Smooth muscle cell (in vitro differentiated cells): ENCODE measurements at regions not wholly inside any gene's neighbourhood (a gene's known extent, or its start where the extent isn't known, plus 50 kb on each side); places are given as distances from the start of the nearest gene placed in this dataset.

Experiments used
- DNase-seq: peaks from one replicate; lab custom pipeline; 2025; ENCODE audit not compliant: unreplicated experiment; lab: John Stamatoyannopoulos, UW
- H2AFZ ChIP-seq: fragments of 200-600 bp; sonication (generic); 2 replicates; pipeline ENCODE4 v1.6.0; 2016; ENCODE audit warnings: antibody characterized with exemption, low read depth, mild to moderate bottlenecking
- H3F3A ChIP-seq: fragments of 200-600 bp; sonication (generic); 2 replicates; pipeline ENCODE4 v1.6.0; 2017; ENCODE audit warnings: antibody characterized with exemption, low read depth
- H3K27ac ChIP-seq: fragments of 200-600 bp; sonication (generic); 2 replicates; pipeline ENCODE4 v1.5.1; 2016; ENCODE audit warnings: low read depth, mild to moderate bottlenecking
- H3K27me3 ChIP-seq: fragments of 200-600 bp; sonication (generic); 2 replicates; pipeline ENCODE4 v1.6.1; 2016; ENCODE audit warnings: low read depth, mild to moderate bottlenecking
- H3K36me3 ChIP-seq: fragments of 200-600 bp; sonication (generic); 2 replicates; pipeline ENCODE4 v1.5.1; 2016; ENCODE audit warnings: low read depth
- H3K4me1 ChIP-seq: fragments of 200-600 bp; sonication (generic); 2 replicates; pipeline ENCODE4 v1.5.1; 2016; ENCODE audit warnings: low read depth
- H3K4me2 ChIP-seq: fragments of 200-600 bp; sonication (generic); 2 replicates; pipeline ENCODE4 v1.6.0; 2016; ENCODE audit warnings: mild to moderate bottlenecking
- H3K4me3 ChIP-seq: fragments of 200-600 bp; sonication (generic); 2 replicates; pipeline ENCODE4 v1.5.1; 2016; ENCODE audit warnings: mild to moderate bottlenecking
- H3K79me2 ChIP-seq: fragments of 200-600 bp; sonication (generic); 2 replicates; pipeline ENCODE4 v1.6.0; 2016; ENCODE audit warnings: low read depth, mild to moderate bottlenecking
- H3K9ac ChIP-seq: fragments of 200-600 bp; sonication (generic); 2 replicates; pipeline ENCODE4 v1.6.0; 2016; ENCODE audit warnings: low read depth
- H3K9me3 ChIP-seq: fragments of 200-600 bp; sonication (generic); replicated peaks from 2 replicates; pipeline ENCODE4 v1.5.1; 2016; ENCODE audit warnings: low read depth
- H4K20me1 ChIP-seq: fragments of 200-600 bp; sonication (generic); 2 replicates; pipeline ENCODE4 v1.6.0; 2016; ENCODE audit warnings: low read depth
- WGBS: methylation state at CpG from one replicate; pipeline ENCODE4 v1.1.7; 2016; ENCODE audit warnings: low lambda C conversion rate; 5-methylcytosine and 5-hydroxymethylcytosine counted together
- TF ChIP-seq, protein P1 (sequence below): fragments of 200-600 bp; sonication (generic); IDR thresholded peaks from 2 replicates; pipeline ENCODE4 v1.5.1; 2017; ENCODE audit warnings: borderline replicate concordance, mild to moderate bottlenecking, antibody characterized with exemption; ENCODE audit not compliant: insufficient read depth, poor library complexity, severe bottlenecking

GRCh38 chr4:173736840-173737239 lies 206.8 kb upstream of the HAND2 start:
- Histone ChIP-seq H2AFZ (no peak overlapping the region), H3F3A (no peaks in the 10 kb centered on the region), H3K79me2 (no peaks in the 10 kb centered on the region), H3K4me3 (no peak overlapping the region), H3K27me3 (no peaks in the 10 kb centered on the region), H3K4me1 (no peaks in the 10 kb centered on the region), H3K27ac (no peak overlapping the region), H3K36me3 (no peaks in the 10 kb centered on the region), H4K20me1 (no peaks in the 10 kb centered on the region), H3K9me3 (no peaks in the 10 kb centered on the region), H3K4me2 (peak overlapping the region; percentile 4), H3K9ac (no peak overlapping the region)
- whole genome bisulfite sequencing, result 55% methylated on average over 1 of the region's 1 CpG
- TF ChIP-seq, protein P1, sequence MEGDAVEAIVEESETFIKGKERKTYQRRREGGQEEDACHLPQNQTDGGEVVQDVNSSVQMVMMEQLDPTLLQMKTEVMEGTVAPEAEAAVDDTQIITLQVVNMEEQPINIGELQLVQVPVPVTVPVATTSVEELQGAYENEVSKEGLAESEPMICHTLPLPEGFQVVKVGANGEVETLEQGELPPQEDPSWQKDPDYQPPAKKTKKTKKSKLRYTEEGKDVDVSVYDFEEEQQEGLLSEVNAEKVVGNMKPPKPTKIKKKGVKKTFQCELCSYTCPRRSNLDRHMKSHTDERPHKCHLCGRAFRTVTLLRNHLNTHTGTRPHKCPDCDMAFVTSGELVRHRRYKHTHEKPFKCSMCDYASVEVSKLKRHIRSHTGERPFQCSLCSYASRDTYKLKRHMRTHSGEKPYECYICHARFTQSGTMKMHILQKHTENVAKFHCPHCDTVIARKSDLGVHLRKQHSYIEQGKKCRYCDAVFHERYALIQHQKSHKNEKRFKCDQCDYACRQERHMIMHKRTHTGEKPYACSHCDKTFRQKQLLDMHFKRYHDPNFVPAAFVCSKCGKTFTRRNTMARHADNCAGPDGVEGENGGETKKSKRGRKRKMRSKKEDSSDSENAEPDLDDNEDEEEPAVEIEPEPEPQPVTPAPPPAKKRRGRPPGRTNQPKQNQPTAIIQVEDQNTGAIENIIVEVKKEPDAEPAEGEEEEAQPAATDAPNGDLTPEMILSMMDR, result no peak
- no peak for DNase-seq

GRCh38 chr4:173735585-173735984 lies 205.6 kb upstream of the HAND2 start:
- Histone ChIP-seq H3K9ac (no peak overlapping the region), H3K27ac (no peak overlapping the region), H3K4me2 (no peak overlapping the region), H3K4me1 (no peaks in the 10 kb centered on the region), H3K36me3 (no peaks in the 10 kb centered on the region), H3K79me2 (no peaks in the 10 kb centered on the region), H3K9me3 (no peaks in the 10 kb centered on the region), H3K27me3 (no peaks in the 10 kb centered on the region), H2AFZ (peak overlapping the region; percentile 9), H3K4me3 (no peak overlapping the region), H4K20me1 (no peaks in the 10 kb centered on the region), H3F3A (no peaks in the 10 kb centered on the region)
- TF ChIP-seq, protein P1, result no peak
- WGBS, result 83% methylated on average over 4 of the region's 4 CpGs
- no peak for DNase-seq

- no peaks in the 10 kb centered on the region for H3K4me1 ChIP-seq
- peak overlapping the region; percentile 9 for H2AFZ ChIP-seq
- H3K4me3 ChIP-seq, result no peak overlapping the region
- no peak overlapping the region for H3K27ac ChIP-seq
- H3K4me2 ChIP-seq, result peak overlapping the region; percentile 42
- H4K20me1 ChIP-seq, result no peaks in the 10 kb centered on the region
- DNase-seq, result no peak
- H3K27me3 ChIP-seq, result no peaks in the 10 kb centered on the region
- no peak overlapping the region for H3K9ac ChIP-seq
- TF ChIP-seq, protein P1, result no peak
- no peaks in the 10 kb centered on the region for H3K36me3 ChIP-seq
- WGBS, result 64% methylated on average over 3 of the region's 3 CpGs
- no peaks in the 10 kb centered on the region for H3F3A ChIP-seq
- no peaks in the 10 kb centered on the region for H3K9me3 ChIP-seq
- H3K79me2 ChIP-seq, result no peaks in the 10 kb centered on the region
These were observed 205.0 kb upstream of the HAND2 start for GRCh38 chr4:173735049-173735448.

DNA sequence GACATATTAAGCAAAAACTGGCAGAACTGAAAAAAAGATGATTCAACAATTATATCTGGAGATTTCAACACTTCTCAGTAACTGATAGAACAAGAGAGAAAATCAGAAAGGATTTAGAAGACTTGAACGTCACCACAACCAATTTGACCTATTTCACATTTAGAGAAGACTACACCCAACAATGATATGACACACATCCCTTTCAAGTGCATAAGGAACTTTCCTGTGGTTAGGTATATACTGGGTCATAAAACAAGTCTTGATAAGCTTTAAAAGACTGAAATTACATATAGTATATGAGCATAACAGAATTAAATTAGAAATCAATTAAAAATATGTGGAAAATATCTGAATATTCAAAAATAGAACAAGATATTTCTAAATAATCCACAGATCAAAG lies 201.2 kb upstream of the HAND2 start:
- no peak for DNase-seq
- Histone ChIP-seq H2AFZ (no peak overlapping the region), H3K4me2 (no peak overlapping the region), H3K9me3 (peaks cover 4% of the 10 kb centered on the region), H3K4me3 (no peak overlapping the region), H3F3A (no peaks in the 10 kb centered on the region), H3K27me3 (no peaks in the 10 kb centered on the region), H3K79me2 (no peaks in the 10 kb centered on the region), H3K4me1 (no peaks in the 10 kb centered on the region), H3K36me3 (no peaks in the 10 kb centered on the region), H3K27ac (no peak overlapping the region), H3K9ac (no peak overlapping the region), H4K20me1 (no peaks in the 10 kb centered on the region)
- 70% methylated on average over 1 of the region's 1 CpG for WGBS
- TF ChIP-seq, protein P1, result no peak
